HUES6 (cell line): ENCODE measurements at regions not wholly inside any gene's neighbourhood (a gene's known extent, or its start where the extent isn't known, plus 50 kb on each side); places are given as distances from the start of the nearest gene placed in this dataset.

Source experiments
- H3K27ac ChIP-seq: 2 replicates; pipeline ENCODE4 v1.7.0; 2013; ENCODE audit warnings: low read depth, mild to moderate bottlenecking, low read length, inconsistent platforms
- H3K27me3 ChIP-seq: 2 replicates; pipeline ENCODE4 v1.6.1; 2013; ENCODE audit warnings: low read length; ENCODE audit not compliant: control insufficient read depth, insufficient read depth
- H3K36me3 ChIP-seq: 2 replicates; pipeline ENCODE4 v1.6.1; 2013; ENCODE audit warnings: low read length; ENCODE audit not compliant: control insufficient read depth, insufficient read depth
- H3K4me1 ChIP-seq: 2 replicates; pipeline ENCODE4 v1.6.1; 2013; ENCODE audit warnings: low read length; ENCODE audit not compliant: control insufficient read depth, insufficient read depth
- H3K4me3 ChIP-seq: 2 replicates; pipeline ENCODE4 v1.5.1; 2013; ENCODE audit warnings: low read depth, low read length
- H3K9ac ChIP-seq: one replicate; pipeline ENCODE4 v1.6.1; 2013; ENCODE audit warnings: mild to moderate bottlenecking, low read length
- H3K9me3 ChIP-seq: 2 replicates; pipeline ENCODE4 v1.6.1; 2013; ENCODE audit warnings: low read depth, low read length; ENCODE audit not compliant: control insufficient read depth, insufficient read depth

DNA sequence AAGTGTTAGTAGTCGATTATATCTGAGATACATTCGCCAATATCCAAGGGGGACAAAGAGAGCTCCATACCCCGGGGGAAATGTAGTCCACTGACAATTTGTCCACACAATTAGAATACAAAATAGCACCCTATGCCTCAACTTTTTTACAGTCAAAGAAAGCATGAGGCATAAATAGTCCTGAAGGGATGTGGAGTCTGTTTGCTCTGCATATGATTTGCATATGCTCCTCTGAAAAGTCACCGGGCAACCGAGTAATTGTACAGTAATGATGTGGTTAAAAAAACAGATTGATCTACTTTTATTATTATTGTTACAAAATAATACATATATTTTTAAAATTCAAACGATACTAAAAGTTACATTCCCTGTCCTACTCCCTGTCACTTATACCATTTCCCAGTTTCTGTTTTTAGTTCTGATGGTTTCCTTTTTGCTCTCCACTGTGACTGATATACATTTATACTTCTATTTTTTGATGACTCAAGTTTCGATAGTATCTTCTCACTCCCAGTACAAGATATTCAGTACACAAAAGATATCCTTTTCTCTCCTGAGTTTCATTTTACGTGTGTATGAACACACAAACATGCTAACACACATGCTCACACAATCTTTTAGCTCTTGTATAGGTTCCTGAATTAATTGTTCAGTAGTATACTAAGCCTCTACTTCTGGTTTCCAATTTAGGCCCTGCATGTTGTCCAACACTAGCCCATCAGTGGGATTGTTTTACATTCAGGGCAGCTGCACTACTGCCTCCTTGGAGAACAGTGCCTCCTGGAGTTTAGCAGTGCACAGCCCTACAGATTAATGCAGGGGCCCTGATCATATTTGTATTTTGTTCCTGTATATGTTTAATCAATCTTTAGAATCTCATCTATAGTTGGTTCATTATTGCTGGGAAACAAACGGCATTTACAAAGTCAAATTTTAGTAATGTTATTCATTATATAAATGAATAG, 130.9 kb downstream of the TES start:
- H3K27ac ChIP-seq = no peak overlapping the region
- H3K4me3 ChIP-seq = no peak overlapping the region
- H3K9ac ChIP-seq = no peak overlapping the region
- no peaks in the 10 kb centered on the region for H3K27me3 ChIP-seq
- no peaks in the 10 kb centered on the region for H3K36me3 ChIP-seq
- no peaks in the 10 kb centered on the region for H3K9me3 ChIP-seq
- no peaks in the 10 kb centered on the region for H3K4me1 ChIP-seq

DNA sequence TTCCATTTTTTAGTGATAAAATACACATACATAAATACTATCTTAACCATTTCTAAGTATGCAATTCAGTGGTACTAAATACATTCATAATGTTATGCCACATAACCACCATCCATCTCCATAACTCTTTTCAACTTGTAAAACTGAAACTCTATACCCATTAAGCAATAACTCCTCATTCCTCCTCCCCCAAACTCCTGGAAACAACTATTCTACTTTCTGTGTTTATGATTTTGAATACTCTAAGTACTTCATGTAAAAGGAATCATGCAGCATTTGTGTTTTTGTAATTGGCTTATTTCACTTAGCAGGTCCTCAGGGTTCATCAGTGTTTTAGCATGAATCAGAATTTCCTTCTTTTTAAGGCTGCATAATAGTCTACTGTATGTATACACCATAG, 131.8 kb downstream of the TES start:
- Histone ChIP-seq H3K27me3 (no peaks in the 10 kb centered on the region), H3K36me3 (no peaks in the 10 kb centered on the region), H3K9ac (no peak overlapping the region), H3K4me3 (no peak overlapping the region), H3K4me1 (no peaks in the 10 kb centered on the region), H3K9me3 (no peaks in the 10 kb centered on the region), H3K27ac (no peak overlapping the region)

DNA sequence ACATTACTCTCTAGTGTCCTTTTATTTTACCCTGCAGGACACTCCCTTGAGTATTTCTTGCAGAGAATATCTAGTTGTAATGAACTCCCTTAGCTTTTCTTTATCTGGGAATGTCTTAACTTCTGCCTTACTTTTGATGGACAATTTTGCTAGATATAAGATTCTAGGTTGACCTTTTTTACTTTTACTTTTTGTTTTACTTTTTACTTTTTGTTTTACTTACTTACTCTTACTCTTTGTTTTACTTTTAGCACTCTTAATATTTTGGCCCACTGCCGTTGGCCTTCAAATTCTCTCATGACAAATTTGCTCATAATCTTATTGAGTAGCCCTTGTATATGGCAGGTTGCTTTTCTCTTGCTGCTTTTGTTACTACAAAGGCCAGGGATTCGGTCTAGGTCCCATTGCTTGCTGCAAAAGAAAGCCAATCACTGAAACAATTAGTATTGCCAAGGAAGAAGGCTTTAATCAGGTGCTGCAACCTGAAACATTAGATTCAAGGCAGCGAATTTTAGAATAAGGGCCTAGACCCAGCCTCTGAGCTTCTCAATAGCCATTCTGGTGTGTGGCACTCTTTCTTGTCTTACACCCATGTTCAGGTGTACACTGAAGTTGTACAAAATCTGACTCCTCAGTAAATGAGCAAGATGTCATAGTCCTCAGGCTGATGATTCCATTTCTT, 137.0 kb downstream of the TES start:
- H3K4me1 ChIP-seq = no peaks in the 10 kb centered on the region
- no peak overlapping the region for H3K4me3 ChIP-seq
- H3K27ac ChIP-seq = no peak overlapping the region
- no peaks in the 10 kb centered on the region for H3K36me3 ChIP-seq
- no peak overlapping the region for H3K9ac ChIP-seq
- no peaks in the 10 kb centered on the region for H3K27me3 ChIP-seq
- H3K9me3 ChIP-seq = 0 out of 2 replicates have a peak, but pooled peaks cover 8% of the 10 kb centered on the region

DNA sequence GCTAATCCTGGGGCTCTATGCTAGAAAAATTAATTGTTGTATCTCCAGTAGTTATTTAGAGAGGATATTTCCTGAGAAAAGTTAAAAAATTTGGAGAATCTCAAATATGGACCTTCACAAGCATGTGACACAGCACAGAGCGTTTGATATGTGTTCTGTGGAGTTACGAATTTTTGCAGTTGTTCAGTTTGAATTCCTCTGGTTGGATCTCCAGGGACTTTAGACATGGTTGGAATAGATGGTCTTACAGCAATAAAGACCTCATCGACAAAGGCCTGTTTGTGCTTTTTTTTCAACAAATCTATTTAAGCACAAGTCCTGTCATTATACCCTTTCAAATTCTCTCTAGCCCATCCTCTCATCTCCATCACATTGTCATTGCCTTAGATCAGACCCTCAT, 138.0 kb downstream of the TES start:
- no peak overlapping the region for H3K9ac ChIP-seq
- H3K4me3 ChIP-seq = no peak overlapping the region
- H3K27me3 ChIP-seq = no peaks in the 10 kb centered on the region
- no peak overlapping the region for H3K27ac ChIP-seq
- 0 out of 2 replicates have a peak, but pooled peaks cover 8% of the 10 kb centered on the region for H3K9me3 ChIP-seq
- H3K4me1 ChIP-seq = no peaks in the 10 kb centered on the region
- H3K36me3 ChIP-seq = no peaks in the 10 kb centered on the region

DNA sequence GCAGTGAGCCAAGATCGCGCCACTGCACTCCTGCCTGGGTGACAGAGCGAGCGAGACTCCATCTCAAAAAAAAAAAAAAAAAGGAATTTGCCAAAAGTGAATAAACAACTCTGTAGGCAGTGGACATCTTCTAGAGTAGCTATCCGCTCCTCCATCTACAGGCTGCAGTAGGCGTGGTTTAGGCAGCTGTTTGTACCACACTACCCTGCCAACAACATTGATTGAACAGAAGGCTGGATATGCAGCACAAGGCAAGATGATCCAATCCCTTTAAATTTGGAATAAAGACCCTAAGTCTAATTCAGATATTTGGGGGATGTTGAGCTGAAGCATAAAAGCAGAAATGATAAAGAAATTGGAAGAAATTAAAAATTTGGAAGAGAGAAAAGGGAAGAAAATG, 141.6 kb downstream of the TES start:
- H3K27ac ChIP-seq = no peak overlapping the region
- H3K27me3 ChIP-seq = no peaks in the 10 kb centered on the region
- no peak overlapping the region for H3K4me3 ChIP-seq
- no peak overlapping the region for H3K9ac ChIP-seq
- H3K4me1 ChIP-seq = peaks cover 29% of the 10 kb centered on the region; the same call in 1 of the 2 replicates
- H3K9me3 ChIP-seq = 0 out of 2 replicates have a peak, but pooled peaks cover 8% of the 10 kb centered on the region
- no peaks in the 10 kb centered on the region for H3K36me3 ChIP-seq

DNA sequence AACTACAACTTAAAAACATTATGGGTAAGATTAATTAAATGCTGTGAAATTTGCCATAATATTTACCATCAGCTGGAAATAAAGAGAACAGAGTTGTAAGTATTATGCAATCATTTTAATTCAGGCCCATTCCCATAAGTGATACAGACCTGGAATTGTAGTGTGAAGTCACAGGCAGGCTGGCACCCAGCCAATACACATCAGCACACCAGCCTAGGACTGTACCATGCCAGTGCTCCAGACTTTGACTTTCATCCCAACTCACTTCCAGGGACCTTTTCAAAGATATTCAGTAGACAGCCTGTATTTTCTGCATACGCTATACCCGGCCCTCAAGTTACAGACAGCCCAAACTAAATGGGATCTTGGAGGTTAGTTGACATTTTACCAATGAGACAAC, 143.3 kb downstream of the TES start:
- peaks cover 29% of the 10 kb centered on the region; the same call in 1 of the 2 replicates for H3K4me1 ChIP-seq
- H3K9ac ChIP-seq = no peak overlapping the region
- H3K27ac ChIP-seq = no peak overlapping the region
- no peaks in the 10 kb centered on the region for H3K27me3 ChIP-seq
- H3K36me3 ChIP-seq = no peaks in the 10 kb centered on the region
- no peak overlapping the region for H3K4me3 ChIP-seq
- 0 out of 2 replicates have a peak, but pooled peaks cover 2% of the 10 kb centered on the region for H3K9me3 ChIP-seq

DNA sequence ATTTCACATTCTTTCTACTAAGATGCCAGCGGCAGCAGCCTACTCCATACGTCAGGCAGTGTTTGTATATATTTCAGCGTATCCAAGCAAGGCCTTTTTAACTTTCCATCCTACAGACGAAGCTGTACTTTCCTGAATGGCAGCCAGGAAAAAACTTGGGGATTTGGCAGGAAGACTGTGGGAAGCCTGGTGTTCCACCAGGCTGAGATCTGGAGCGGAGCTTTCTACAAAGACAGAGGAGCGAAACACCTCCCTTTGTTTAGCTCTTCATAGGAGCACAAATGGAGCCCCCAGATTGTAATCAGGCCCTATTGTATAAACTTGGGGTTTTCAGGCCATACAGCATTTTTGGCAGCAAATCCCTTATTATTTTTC, 143.8 kb downstream of the TES start:
- Histone ChIP-seq H3K36me3 (no peaks in the 10 kb centered on the region), H3K9me3 (no peaks in the 10 kb centered on the region), H3K27ac (peak overlapping the region; percentile 2; the same call in 1 of the 2 replicates), H3K4me1 (peaks cover 29% of the 10 kb centered on the region; the same call in 1 of the 2 replicates), H3K9ac (no peak overlapping the region), H3K4me3 (no peak overlapping the region), H3K27me3 (no peaks in the 10 kb centered on the region)

DNA sequence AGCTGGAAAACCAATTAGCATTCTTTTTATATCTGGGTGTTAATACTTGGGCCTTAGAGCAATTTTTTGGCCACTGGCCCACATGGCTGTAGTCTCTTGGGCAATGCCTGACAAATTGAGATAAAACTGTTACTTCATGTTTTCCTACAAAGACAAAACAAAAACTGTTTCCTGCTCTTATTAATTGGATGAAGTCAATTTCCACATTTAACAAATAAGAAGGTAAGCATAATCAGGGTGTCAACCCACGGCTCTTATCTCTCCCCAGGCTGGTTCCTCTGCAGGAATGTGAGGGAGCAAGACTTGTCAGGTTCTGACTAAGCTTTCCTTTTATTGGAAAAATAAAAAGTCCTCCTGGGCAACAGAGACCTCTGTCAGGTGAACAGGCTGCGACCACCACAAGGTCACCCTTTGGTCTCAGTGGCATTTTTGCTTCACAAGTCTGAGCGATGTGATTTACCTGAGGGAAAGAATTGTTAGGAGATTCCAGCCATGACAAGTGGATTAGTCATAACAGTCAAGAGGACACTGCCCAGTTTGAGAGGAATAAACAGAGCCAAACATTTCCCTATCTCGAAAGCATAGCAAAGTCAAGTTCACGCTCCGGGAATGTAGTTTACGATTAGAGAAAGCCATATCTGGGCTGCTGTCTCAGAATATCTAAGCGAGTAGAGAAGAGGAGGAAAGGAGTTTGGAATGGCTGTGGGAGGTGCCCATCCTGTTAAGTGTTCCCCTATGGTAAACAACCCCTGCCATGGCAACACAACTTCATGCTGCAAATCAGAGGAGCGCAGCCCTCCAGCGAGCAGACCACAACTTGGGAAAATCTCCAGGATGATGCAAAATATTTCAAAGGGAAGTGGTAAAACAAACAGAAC, 144.4 kb downstream of the TES start:
- no peaks in the 10 kb centered on the region for H3K9me3 ChIP-seq
- no peaks in the 10 kb centered on the region for H3K27me3 ChIP-seq
- peaks cover 29% of the 10 kb centered on the region; the same call in 1 of the 2 replicates for H3K4me1 ChIP-seq
- no peaks in the 10 kb centered on the region for H3K36me3 ChIP-seq
- no peak overlapping the region; the same call in 1 of the 2 replicates for H3K4me3 ChIP-seq
- peak overlapping the region; percentile 2; the same call in 1 of the 2 replicates for H3K27ac ChIP-seq
- peak overlapping the region; percentile 26 for H3K9ac ChIP-seq

DNA sequence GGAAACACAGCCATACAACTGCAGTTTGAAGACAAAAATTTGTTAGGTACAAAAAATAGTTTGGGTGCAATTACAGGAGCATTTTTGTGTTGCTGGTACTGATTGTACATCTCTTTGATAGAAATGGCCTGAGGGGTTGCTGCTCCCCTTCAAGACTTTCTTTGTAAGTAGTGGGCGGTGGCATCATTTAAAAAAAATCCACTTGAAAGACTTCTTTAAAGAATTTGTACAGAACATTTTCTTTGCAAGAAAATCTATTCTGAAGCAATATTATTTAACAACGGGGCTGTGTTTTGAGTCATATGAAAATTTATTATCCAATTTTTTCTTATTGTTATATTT, 144.1 kb upstream of the CAV2 start:
- no peak overlapping the region; the same call in 1 of the 2 replicates for H3K4me3 ChIP-seq
- H3K27ac ChIP-seq = no peak overlapping the region
- no peaks in the 10 kb centered on the region for H3K9me3 ChIP-seq
- no peaks in the 10 kb centered on the region for H3K27me3 ChIP-seq
- peaks cover 29% of the 10 kb centered on the region; the same call in 1 of the 2 replicates for H3K4me1 ChIP-seq
- H3K9ac ChIP-seq = peak overlapping the region; percentile 26
- no peaks in the 10 kb centered on the region for H3K36me3 ChIP-seq

DNA sequence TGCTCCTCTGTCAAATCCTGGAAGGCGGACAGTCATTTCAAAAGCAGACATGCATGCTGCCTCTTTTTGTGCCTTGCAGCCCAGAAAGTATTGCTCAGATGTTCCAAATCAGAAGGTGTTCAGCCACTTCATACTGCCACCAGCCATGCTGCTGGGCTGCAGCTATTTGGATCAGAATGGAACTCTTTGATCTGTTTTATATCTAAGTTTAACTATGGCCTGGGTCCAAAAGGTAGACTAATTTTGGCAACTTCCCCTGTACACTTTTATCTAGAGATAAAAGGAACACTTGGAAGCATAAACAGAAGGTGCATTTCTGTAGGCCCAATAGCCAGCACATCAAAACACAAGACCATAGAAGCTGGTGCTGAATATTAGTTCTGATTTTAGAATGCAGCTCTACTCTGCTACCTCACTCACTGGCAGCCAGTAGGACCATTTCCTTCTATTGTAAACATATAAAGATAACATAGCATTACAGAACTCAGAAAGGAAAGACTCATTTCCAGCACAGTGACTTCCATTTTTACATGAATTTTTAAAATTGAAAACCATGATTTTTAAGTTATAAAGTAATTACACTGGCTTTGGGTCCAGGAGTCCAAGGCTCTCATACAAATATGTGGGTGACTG, 143.1 kb upstream of the CAV2 start:
- Histone ChIP-seq H3K9ac (no peak overlapping the region), H3K27ac (no peak overlapping the region), H3K36me3 (no peaks in the 10 kb centered on the region), H3K9me3 (no peaks in the 10 kb centered on the region), H3K4me3 (no peak overlapping the region), H3K27me3 (no peaks in the 10 kb centered on the region), H3K4me1 (peaks cover 29% of the 10 kb centered on the region; the same call in 1 of the 2 replicates)
